Dermis blood vessel endothelial cell (primary cell): ENCODE measurements at regions not wholly inside any gene's neighbourhood (a gene's known extent, or its start where the extent isn't known, plus 50 kb on each side); places are given as distances from the start of the nearest gene placed in this dataset.

Source experiments
- DNase-seq: peaks from one replicate; pipeline ENCODE4 v3.0.0; 2010

DNA sequence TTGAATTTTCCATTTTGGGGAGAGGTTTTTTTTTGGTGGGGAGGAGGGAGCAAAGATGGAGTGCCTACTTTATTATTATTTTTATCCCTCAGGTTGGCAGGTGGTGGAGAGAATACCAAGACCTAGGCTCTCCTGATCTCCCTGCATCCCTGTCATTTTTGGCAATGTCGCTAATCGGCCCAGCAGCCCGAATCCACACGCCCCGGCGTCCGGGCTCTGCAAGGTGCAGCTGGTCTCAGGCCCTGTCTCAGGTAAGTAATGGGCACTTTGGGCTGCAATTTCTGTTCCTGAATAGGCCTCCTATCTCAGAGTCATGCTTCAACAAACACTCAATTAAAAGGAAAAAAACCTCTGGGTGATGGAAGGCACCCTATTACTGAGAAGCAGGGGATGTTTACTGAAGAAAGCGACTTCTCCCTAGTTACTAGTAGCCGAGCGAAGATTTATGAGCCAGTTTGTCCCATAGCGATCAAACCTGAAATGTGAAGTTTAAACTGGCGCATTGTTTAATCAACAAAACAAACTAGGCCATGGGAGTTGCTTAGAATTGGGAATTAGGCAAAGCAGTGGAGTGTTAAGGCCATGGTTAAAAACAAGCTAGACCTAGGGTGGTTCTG, 137.8 kb downstream of the RWDD3 start:
- no peak for DNase-seq

DNA sequence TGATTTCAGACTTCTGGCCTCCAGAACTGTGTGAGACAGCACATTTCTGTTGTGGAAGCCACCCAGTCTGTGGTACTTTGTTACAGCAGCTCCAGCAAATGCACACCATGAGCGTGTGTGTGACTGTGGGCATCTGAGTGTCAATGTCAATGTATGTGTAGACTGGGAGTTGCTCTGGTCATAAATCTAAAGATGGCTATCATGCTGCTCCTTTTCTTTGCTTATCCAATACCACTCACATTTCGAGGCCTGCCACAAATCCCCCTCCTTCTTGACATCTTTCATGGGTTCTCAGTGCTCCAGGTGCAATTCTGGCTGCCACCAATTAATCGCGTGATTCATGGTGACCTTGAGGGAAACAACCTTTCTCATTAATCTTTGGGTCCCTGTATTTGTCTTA, 141.2 kb downstream of the RWDD3 start:
- no peak for DNase-seq

DNA sequence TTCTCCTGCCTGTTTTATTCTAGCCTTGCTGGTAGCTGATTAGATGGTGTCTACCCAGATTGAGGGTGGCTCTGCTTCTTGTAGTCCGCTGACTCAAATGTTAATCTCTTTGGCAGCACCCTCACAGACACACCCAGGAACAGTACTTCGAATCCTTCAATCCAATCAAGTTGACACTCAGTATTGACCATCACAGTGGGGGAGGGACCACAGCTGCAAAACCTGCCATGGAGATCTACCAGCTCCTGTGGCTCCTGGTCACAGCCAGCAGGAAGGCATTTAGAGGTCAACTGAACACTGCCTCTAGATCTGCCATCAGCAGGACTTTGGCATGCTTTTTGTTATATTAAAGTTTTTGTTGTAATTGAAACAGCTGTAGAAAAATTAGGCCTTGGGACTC, 146.9 kb downstream of the RWDD3 start:
- no peak for DNase-seq

DNA sequence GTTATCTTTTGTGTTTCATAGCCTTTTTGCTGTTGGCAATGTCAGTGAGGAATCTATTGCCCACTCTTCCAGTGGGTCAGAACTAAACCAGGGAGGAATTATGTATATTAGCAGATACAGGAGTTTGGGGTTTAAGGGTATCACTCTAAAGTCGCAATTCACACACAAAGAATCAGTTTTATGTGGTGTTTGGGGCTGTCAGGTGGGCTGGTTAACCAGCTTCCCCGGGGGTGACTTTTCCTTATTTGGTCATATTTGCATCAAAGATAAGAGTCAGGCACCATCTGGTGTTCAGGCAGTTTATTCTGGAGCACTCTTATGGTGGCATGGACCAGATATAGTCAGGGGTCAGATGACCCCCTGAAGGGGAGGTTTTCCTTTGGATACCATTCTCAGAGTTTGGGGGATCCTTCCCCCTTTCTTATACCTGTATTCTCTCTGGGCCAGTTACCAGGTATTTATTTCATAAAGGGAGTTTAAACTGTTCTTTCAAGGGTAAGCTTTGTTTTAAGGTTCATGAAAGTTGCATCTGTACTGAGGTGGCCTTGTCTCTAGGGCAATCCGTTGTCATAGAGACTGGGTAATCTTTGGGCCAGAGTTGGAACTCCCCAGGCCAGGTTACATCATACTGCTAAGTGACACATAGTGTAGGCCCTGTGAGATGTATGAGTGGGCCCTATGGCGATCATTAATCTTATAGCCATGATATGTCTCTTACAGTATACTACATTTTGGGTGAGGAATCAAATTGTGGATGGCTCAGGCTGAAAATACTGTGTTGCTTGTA, 148.2 kb downstream of the RWDD3 start:
- DNase-seq, result no peak

DNA sequence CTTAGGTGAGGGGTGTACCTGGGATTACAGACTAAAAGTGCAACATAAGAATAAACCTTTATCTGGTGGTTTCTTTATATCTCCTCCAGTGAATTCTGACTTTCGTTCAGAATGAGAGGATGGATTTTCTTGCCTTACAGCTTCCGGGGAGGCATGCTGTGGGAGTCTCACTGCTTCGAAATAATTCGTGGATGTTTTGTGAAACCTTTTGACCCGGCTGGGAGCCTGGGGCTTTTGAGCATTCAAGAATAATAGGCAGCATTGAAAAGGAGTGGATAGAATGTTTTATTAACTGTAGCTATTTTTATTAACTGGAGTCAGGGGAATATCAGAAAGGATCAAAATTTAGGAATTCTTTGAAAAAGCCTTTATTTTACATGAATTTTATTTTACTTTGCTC, 149.1 kb downstream of the RWDD3 start:
- no peak for DNase-seq

DNA sequence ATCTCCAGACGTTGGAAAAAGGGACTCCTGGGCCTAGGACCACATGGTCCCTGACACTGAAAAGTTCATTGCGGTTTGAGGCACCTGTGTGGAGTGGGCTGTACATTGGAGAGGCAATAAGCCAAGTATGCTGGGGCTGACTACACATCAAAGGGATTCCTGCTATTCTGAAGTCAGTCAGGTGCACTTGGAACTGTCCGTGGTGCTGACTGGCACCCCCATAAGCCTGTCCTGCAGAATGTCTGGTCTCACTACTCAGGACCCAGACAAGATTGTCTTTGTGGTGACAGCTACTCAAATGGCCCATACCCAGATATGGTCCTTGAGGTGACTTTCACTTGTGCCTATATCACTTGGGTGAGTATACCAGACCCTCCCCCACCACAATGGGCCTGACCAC, 150.6 kb downstream of the RWDD3 start:
- peak; percentile 21 for DNase-seq

DNA sequence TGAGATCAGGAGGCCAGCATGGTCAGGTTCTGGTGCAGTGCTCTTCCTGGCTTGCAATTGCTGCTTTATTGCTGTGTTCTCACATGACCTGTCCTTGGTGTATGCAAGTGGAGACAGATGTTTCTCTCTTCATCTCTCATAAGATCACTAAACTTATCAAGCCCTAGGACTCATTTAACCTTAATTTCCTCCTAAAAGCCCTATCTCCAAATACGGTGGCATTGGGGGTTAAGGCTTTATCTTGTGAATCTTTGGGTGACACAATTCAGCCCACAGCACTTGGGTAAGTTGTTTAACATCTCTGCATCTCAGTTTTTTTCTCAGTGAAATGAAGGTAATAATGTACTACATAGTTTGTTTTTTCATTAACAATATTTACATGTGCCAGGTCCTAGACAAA, 152.4 kb downstream of the RWDD3 start:
- no peak for DNase-seq

DNA sequence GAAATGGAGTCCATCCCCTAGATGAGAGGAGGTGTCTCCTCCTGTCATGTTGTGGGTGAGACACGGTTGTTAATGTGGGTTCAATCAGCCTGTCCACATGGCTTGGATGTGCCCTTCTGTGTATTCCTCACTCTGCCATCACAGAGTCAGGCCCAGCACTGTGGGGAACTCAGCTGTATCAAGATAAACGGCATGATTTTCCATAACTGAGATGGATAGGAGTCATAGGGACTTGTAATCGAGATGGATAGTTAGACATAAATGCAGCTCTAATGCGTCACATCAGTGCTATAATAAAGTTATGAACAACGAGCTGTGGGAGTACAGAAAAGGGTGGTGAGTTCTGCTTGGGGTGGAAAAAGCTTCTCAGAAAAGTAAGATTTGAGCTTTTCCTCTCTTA, 152.9 kb downstream of the RWDD3 start:
- DNase-seq, result no peak

DNA sequence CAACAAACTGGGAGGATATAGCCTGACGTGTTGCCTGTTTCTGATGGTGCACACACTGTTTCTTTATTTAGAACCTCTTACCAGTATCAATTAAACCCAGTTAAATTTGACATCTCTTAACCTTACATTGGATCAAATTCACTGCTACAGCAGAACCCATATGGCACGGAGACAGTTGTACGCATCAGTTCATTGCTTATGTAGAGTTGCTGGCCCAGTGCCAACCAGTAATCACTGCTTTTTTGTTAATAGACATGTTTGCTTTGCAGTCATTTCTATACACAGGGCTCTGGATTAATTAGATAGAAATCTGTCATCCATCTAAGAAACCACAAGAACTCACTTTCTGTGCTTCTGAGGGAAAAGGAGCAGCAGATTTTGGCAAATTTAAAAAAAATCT, 154.0 kb downstream of the RWDD3 start:
- DNase-seq, result no peak

DNA sequence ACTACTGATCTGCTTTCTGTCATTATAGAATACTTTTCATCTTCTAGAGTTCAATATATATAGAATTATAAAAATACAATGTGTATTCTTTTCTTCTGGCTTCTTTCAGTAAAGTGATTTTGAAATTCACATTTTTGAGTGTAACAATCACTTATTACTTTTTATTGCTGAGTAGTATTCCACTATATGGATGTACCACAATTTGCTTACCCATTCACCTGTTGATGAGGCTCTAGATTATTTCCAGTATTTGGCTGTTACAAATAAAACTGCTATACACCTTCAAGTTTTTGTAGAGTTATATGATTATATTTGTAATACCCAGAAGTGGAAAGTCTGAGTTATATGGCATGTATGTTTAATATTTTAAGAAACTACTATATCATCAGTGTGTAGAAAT, 159.4 kb downstream of the RWDD3 start:
- DNase-seq, result no peak

DNA sequence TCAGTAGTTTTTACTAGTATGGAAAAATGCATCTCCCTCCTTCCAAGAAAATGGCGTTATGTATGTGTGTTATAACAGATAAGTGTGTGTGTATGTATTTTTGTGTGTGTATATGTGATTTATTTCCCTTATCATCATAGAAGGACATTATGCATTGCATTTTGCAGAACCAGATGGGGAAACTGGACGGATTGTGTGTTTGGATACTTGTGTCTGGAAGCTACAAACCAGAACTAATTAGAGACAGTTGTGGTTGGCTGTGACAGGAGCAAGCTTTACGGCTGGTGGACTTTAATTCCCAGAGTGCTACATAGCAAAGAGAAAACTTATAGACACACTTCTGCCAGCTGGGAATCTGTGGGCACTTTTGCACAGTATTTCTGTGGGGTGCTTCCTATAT, 162.5 kb downstream of the RWDD3 start:
- no peak for DNase-seq

DNA sequence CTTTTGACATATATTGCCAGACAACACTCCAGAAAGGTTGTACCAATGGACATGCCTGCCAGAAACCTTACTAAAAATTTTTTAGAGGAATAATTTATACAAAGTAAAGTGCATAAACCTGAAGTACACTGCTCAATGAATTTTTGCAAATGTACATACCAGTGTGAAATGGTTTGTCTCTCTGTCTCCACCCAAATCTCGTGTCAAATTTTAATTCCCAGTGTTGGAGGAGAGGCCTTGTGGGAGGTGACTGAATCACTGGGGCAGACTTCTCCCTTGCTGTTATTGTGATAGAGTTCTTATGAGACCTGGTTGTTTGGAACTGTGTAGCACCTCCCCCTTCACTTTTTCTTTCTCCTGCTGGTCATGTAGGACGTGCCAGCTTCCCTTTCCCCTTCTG, 168.8 kb downstream of the RWDD3 start:
- no peak for DNase-seq

DNA sequence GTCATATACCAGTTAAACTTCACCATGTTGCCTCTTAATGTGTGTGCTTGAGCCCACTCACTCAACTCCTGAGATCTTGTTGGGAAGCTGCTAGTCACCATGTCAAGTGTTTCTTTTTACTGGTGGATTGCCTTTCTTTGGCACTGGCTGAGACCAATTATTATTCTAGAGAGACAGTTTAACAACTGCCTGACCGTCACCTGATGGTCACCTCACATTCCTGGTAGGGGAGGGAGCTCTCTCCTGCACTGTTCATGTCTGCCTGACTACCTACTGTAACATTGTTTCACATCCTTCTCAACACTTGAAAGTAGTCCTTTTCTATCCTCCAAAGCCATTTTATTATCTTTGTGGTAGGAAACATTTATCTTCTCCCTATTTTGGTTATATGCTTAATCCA, 172.3 kb downstream of the RWDD3 start:
- DNase-seq, result no peak

DNA sequence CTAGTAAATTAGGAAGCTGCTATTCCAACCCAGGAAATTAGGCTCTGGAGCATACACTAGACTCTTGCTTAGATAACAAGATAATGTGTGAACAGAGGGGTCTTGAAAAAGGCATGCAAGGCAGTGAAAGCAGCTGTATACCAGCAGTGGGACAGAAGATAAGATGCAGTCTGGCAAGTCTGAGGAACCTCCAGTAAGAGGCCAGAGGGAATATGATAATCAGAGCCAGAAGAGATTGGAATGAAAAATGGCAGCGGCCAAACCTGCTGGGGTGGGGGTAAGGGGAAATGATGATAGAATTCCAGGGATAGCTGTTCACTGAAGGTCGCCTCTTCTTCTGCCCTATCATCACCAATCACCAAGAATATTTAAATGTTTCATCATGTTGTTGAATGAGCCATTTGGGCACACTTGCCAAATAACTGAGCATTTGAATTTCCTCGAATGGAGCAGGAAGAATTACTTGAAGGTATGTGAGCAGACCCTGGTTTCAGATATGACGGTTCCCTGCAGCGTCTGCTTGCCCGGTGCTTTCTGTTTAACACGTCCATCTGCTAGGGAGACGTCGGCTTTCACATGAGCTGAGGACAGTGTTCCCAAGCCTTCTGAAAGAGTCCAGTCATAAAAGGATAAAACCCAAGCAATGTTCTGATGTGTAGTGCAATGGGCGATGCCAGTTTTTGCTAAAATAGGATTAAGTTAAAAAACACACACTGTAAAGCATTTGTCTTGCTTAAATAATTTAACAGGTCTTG, 173.3 kb downstream of the RWDD3 start:
- DNase-seq, result no peak

DNA sequence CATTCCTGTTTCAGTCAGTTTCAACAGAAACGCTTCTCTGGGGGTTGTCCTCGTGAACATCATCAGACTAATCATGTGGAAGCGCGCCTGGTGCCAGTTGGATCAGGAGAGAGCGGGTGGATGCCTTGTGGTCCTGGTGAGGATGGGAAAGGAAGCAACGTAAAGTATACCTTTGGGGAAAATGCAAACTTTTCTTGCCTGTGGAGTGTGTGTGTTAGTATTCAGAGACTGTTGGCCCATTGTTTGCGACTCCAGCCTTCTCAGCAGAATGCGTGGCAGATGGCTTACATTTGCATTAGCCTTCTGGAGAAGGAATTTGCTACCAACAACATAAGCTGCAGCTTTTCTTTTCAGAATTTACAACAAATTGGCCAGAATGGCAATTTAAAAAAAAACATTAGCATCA, 173.9 kb downstream of the RWDD3 start:
- DNase-seq, result no peak

DNA sequence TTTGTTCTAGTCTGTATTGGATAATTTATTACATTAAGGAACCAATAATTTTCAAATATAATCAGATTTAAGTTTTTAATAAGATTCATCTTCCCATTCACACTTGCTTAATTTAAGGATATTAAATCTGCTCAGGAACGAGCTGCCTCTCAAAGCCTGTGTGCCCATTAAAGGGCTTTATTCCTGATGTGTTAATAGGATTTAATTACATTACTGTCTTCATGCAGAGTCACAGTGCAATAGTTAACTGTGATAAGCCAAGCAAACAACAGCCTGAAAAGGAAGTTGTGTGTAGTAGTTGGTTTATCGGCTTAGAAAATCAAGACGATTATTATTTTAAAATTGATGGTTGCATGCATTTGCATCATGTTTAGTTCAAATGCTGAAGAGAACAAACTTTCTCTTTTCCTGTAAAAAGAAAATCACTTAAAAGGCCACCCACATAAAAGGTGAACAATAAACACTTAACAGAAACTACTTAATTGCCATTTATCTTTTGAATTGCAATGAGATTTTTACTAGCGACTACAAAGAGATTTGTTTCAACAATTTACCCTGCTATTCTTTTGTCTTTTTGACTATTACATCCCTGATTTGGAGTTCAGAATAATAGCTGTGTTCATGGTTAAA, 174.6 kb downstream of the RWDD3 start:
- no peak for DNase-seq

DNA sequence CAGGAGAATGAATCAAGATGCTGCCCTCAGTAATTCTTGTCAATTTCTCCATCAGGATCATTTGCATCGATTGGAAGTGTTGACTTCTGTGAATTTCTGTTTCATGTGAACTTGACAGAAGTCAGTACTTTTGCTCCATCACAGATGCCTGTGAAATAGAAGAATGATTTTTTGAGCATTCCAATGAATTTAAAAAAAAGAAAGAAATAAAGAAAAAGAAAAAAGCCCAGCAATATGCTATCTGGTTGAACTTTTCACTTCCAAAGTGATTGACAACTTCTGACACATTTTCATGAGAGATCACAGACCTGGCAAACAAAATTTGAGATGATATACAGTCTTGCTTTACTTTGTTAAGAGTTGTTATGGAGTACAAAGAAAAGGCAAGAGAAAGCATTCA, 175.3 kb downstream of the RWDD3 start:
- DNase-seq, result no peak

DNA sequence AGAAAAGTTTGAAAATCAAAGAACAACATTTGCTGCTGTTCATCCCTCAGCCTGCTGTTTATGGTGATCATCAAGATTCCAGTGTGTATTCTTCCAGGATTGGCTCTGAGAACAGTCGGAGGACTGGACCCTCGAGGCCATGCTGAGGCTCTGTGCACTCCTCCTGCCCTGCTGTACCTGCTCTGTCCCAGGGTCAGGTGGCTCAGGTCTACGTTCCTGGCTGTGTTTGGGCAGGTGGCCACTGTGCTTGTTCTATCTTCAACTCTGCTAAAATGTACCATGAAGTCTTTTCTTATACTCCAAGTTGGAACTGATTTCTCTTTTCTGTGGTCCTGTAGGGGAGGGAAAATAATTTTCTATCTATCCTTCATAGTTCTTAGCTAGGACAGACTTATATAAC, 175.9 kb downstream of the RWDD3 start:
- no peak for DNase-seq

DNA sequence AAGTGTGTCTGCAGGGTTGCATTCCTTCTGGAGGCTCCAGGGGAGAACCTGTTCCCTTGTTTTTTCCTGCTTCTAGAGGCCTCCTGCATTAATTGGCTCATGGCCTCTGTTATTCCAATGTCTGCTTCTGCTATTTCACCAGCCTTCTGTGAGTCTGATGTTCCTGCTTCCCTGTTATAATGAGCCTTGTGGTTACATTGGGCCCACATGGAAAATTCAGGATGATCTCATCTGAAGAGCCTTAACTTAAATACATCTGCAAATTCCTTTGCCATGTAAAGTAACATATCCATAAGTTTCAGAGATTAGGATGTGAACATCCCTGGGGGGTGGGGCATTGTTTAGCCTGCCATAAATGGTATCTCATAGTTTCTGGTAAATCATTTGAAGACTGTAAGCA, 181.1 kb downstream of the RWDD3 start:
- DNase-seq, result no peak

DNA sequence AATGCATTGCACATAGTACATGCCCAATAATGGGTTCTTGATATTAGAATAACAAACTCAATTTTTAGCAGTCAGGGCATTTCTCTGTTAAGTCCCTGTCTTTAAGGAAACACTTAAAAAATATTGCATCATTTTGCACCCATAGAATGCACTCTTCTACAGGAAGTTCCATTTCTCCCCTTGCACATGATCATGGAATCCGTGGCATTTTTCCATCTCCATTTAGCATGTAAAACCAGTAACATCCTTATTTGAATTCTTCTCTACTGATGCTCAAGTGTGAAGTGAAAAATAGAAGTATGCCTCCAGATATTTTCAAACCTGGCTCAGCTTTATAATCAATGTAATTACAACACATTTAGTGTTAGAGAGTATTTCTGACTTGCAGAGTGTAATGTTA, 192.8 kb downstream of the RWDD3 start:
- DNase-seq, result no peak

DNA sequence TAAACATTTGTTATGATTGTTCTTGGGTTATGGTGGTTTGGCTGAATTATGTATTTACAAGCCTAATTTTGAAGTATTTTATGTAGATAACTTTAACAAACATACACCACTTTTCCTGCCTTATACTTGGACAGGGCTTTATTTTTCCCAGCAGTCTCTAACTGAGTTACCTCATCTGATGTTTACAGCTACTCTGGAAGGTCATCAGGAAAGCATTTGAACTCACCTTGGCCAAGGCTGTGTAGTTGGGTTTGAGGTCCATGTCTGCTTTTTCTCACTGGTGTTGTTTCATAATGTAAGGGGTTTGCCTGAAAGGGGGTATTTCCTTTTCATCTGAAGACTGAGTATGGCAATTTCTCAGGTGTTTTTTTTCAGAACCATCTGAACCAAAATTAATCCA, 193.5 kb downstream of the RWDD3 start:
- DNase-seq, result no peak

DNA sequence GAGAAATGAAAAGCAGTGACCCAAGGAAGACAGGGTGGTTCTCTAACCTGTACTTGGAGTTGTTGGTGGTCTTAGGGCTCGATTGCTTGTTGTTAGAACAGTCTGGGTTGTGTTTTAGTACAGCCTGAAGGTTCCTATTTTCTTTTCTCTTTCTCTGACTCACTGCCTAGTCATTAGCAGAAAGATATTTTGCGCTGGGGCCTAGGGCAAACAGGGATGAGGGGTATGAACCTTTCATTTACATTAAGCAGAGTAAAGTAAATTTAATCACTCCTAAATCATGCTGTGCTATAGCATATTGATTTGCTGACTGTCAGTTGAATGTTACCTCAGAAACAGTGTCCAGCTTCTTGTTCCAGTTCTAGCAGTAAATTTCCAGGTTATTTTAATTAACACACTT, 197.2 kb downstream of the RWDD3 start:
- DNase-seq, result no peak

DNA sequence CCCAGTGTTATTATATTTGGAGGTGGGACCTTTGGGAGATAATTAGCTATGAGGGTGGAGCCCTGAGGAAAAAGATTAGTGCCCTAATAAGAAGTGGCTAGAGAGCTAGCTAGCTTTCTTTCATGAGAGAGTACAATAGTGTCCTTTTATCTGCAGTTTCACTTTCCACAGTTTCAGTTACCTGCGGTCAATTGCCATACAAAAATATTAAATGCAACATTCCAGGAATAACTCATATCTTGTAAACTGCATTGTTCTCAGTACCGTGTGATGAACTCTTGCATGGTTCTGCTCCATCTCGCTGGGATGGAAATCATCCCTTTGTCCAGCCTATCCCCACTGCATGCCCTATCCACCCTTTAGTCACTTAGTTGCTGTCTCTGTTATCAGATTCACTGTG, 201.6 kb downstream of the RWDD3 start:
- no peak for DNase-seq

DNA sequence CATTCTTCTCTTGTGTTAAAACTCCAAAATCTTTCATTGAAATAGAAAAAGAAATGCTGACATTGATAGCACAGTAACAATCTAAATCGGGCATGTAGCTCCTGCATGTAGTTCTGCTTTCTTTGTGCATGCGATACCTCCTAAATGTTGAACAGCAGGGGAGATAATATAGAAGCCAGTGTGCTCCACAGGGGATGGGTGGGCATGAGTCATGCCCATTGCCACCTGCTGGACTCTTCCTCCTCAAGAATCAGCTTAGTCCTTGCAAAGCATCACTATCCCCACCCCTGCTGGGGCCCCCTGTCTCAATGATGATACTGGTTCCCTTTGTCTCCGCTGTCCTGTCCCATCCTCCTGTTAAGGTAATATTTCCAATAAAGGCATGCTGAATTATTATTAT, 203.0 kb downstream of the RWDD3 start:
- DNase-seq, result no peak
